ENCODE measurements at regions not wholly inside any gene's neighbourhood (a gene's known extent, or its start where the extent isn't known, plus 50 kb on each side); places are given as distances from the start of the nearest gene placed in this dataset.

DNA sequence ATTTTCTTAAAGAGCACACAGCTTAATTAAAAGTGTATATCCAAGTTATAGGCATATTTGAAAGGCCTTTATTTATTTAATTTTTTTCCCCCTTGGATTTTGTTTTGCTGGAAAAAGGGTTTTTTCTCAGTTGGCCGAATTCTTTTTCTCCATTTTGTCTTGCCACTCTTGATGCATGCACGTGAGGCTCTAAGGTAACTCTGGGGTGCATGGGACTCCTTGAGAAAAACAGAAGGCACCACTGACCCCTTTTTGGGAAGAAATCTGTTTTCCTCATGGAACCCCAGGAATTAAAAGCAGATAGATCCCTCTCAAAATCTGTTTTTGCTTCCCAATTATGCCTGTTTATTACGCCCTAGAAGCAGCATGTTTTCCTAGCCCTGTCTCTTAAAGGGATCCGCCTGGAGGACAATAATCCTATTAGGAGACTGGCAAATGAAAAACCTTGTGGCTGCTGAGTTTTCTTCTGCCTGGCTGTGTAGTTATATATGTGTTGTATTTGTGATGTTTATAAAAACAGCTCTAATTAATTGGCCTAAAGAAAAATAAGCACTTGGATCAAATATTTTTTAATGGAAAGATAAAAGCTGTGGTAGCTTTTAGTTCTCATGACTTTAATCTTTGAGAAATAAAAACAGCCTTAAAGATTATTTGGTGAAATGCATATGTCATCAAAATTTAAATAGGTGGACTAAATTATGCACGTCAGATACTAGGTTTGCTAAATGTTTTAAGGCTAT is 435.1 kb upstream of the CDH9 start:
- H3K4me3 ChIP-seq (ENCODE audit: low read depth in 2 of 2, low read length in 1 of 2): peak overlapping the region; percentile 27 to 49; a peak in 3 of 4 replicates
- H3K9ac ChIP-seq: no peak overlapping the region
- H3K27me3 ChIP-seq (ENCODE audit: insufficient read depth): no peaks in the 10 kb centered on the region
- no peak for DNase-seq
- 40% methylated on average over 5 of the region's 5 CpGs for WGBS (ENCODE audit: low lambda C conversion rate)
- no peaks in the 10 kb centered on the region for H4K20me1 ChIP-seq (ENCODE audit: insufficient read depth)
- peak overlapping the region; percentile 12; the same call in 1 of the 2 replicates for H2AFZ ChIP-seq (ENCODE audit: low read depth)
- peaks cover 0 to 13% of the 10 kb centered on the region in 2 experiments for H3K36me3 ChIP-seq (replicated peaks in 1 of 2; ENCODE audit: control insufficient read depth in 1 of 2, insufficient read depth in 2 of 2, low read length in 1 of 2)
- POLR2A ChIA-PET: no interaction called here
- CTCF ChIA-PET: no interaction called here
- H3K4me2 ChIP-seq: peak overlapping the region; percentile 29
- H3K9me3 ChIP-seq: peaks cover 4% of the 10 kb centered on the region; the same call in 1 of the 2 replicates
- H3K27ac ChIP-seq (ENCODE audit: low read depth in 2 of 2, low read length in 1 of 2): no peak overlapping the region
- no peaks in the 10 kb centered on the region for H3F3A ChIP-seq (replicated peaks; ENCODE audit: insufficient read depth)
- TF ChIP-seq FOSL2 (IDR thresholded peaks at IDR 0.05; ENCODE audit: borderline replicate concordance, low read depth) (no peak), ELF1 (IDR thresholded peaks at IDR 0.05) (no peak), RAD21 (IDR thresholded peaks at IDR 0.05; ENCODE audit: low read length) (no peak), SMC3 (IDR thresholded peaks at IDR 0.05; ENCODE audit: low read depth, low read length) (no peak), NRF1 (IDR thresholded peaks at IDR 0.05; ENCODE audit: low read depth, low read length) (no peak)
- TF ChIP-seq, protein P1, sequence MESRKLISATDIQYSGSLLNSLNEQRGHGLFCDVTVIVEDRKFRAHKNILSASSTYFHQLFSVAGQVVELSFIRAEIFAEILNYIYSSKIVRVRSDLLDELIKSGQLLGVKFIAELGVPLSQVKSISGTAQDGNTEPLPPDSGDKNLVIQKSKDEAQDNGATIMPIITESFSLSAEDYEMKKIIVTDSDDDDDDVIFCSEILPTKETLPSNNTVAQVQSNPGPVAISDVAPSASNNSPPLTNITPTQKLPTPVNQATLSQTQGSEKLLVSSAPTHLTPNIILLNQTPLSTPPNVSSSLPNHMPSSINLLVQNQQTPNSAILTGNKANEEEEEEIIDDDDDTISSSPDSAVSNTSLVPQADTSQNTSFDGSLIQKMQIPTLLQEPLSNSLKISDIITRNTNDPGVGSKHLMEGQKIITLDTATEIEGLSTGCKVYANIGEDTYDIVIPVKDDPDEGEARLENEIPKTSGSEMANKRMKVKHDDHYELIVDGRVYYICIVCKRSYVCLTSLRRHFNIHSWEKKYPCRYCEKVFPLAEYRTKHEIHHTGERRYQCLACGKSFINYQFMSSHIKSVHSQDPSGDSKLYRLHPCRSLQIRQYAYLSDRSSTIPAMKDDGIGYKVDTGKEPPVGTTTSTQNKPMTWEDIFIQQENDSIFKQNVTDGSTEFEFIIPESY (IDR thresholded peaks at IDR 0.05; ENCODE audit: borderline replicate concordance, low read depth): no peak
- TF ChIP-seq, protein P2, sequence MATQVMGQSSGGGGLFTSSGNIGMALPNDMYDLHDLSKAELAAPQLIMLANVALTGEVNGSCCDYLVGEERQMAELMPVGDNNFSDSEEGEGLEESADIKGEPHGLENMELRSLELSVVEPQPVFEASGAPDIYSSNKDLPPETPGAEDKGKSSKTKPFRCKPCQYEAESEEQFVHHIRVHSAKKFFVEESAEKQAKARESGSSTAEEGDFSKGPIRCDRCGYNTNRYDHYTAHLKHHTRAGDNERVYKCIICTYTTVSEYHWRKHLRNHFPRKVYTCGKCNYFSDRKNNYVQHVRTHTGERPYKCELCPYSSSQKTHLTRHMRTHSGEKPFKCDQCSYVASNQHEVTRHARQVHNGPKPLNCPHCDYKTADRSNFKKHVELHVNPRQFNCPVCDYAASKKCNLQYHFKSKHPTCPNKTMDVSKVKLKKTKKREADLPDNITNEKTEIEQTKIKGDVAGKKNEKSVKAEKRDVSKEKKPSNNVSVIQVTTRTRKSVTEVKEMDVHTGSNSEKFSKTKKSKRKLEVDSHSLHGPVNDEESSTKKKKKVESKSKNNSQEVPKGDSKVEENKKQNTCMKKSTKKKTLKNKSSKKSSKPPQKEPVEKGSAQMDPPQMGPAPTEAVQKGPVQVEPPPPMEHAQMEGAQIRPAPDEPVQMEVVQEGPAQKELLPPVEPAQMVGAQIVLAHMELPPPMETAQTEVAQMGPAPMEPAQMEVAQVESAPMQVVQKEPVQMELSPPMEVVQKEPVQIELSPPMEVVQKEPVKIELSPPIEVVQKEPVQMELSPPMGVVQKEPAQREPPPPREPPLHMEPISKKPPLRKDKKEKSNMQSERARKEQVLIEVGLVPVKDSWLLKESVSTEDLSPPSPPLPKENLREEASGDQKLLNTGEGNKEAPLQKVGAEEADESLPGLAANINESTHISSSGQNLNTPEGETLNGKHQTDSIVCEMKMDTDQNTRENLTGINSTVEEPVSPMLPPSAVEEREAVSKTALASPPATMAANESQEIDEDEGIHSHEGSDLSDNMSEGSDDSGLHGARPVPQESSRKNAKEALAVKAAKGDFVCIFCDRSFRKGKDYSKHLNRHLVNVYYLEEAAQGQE (IDR thresholded peaks at IDR 0.05; ENCODE audit: low read depth, low read length): no peak
- TF ChIP-seq, protein P3, sequence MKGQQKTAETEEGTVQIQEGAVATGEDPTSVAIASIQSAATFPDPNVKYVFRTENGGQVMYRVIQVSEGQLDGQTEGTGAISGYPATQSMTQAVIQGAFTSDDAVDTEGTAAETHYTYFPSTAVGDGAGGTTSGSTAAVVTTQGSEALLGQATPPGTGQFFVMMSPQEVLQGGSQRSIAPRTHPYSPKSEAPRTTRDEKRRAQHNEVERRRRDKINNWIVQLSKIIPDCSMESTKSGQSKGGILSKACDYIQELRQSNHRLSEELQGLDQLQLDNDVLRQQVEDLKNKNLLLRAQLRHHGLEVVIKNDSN (IDR thresholded peaks at IDR 0.05; ENCODE audit: borderline replicate concordance, low read depth): no peak
- no peaks in the 10 kb centered on the region; a peak in 1 of 4 replicates for H3K4me1 ChIP-seq (ENCODE audit: control insufficient read depth in 1 of 2, insufficient read depth in 2 of 2, low read depth in 1 of 2, low read length in 1 of 2)
- peaks cover 5% of the 10 kb centered on the region; the same call in 1 of the 2 replicates for H3K79me2 ChIP-seq (ENCODE audit: insufficient read depth)
- no peaks in the 10 kb centered on the region for H3K9me2 ChIP-seq

DNA sequence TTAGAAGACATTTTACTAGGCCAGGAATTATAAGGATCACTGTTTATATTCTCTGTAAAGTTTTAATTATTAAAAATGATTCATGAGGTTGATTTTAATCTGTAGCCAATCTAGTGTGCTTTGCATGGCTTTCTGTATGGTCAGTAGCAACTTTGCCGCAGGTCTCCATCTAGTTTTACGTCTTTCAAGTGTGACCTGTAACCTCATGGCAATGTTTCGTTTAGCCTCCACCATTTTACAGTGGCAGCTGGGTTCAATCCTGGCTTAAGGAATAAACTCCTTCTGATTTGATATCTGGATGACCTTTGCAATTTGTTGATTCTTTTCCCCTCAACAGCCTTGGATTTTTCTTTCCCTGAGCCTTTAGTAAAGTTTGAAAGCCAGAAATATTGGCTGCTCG is 434.5 kb upstream of the CDH9 start:
- no peaks in the 10 kb centered on the region for H3K9me2 ChIP-seq
- H4K20me1 ChIP-seq (ENCODE audit: insufficient read depth): no peaks in the 10 kb centered on the region
- peaks cover 0 to 9% of the 10 kb centered on the region in 2 experiments for H3K36me3 ChIP-seq (replicated peaks in 1 of 2; ENCODE audit: control insufficient read depth in 1 of 2, insufficient read depth in 2 of 2, low read length in 1 of 2)
- H3K9me3 ChIP-seq: peaks cover 4% of the 10 kb centered on the region; the same call in 1 of the 2 replicates
- H3K79me2 ChIP-seq (ENCODE audit: insufficient read depth): peaks cover 5% of the 10 kb centered on the region; the same call in 1 of the 2 replicates
- no peak overlapping the region for H3K27ac ChIP-seq (ENCODE audit: low read depth in 2 of 2, low read length in 1 of 2)
- no peak overlapping the region for H3K9ac ChIP-seq
- no peaks in the 10 kb centered on the region for H3F3A ChIP-seq (replicated peaks; ENCODE audit: insufficient read depth)
- POLR2A ChIA-PET: no interaction called here
- WGBS (ENCODE audit: low lambda C conversion rate): 47% methylated on average over 4 of the region's 4 CpGs
- no peak for DNase-seq
- H3K4me1 ChIP-seq (ENCODE audit: control insufficient read depth in 1 of 2, insufficient read depth in 2 of 2, low read depth in 1 of 2, low read length in 1 of 2): peaks cover 0 to 3% of the 10 kb centered on the region in 2 experiments; a peak in 2 of 4 replicates
- H3K4me3 ChIP-seq (ENCODE audit: low read depth in 2 of 2, low read length in 1 of 2): peak overlapping the region; percentile 27 to 49; a peak in 3 of 4 replicates
- CTCF ChIA-PET: no interaction called here
- H3K4me2 ChIP-seq: peak overlapping the region; percentile 29
- H3K27me3 ChIP-seq (ENCODE audit: insufficient read depth): no peaks in the 10 kb centered on the region
- H2AFZ ChIP-seq (ENCODE audit: low read depth): 0 out of 2 replicates have a peak overlapping the region, but pooled peaks have one; percentile 12
- no peak for TF ChIP-seq ELF1 (IDR thresholded peaks at IDR 0.05)
- TF ChIP-seq, protein P4, sequence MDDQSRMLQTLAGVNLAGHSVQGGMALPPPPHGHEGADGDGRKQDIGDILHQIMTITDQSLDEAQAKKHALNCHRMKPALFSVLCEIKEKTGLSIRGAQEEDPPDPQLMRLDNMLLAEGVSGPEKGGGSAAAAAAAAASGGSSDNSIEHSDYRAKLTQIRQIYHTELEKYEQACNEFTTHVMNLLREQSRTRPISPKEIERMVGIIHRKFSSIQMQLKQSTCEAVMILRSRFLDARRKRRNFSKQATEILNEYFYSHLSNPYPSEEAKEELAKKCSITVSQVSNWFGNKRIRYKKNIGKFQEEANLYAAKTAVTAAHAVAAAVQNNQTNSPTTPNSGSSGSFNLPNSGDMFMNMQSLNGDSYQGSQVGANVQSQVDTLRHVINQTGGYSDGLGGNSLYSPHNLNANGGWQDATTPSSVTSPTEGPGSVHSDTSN (IDR thresholded peaks at IDR 0.05): no peak
- TF ChIP-seq TAF1 (IDR thresholded peaks at IDR 0.05; ENCODE audit: borderline replicate concordance, low read depth, low read length): no peak
- no peak for TF ChIP-seq TEAD4 (IDR thresholded peaks at IDR 0.05; ENCODE audit: borderline replicate concordance, insufficient read depth)
- TF ChIP-seq, protein P1 (IDR thresholded peaks at IDR 0.05; ENCODE audit: borderline replicate concordance, low read depth): no peak
- TF ChIP-seq GABPA (IDR thresholded peaks at IDR 0.05; ENCODE audit: low read depth): no peak
- TF ChIP-seq TCF12 (IDR thresholded peaks at IDR 0.05): no peak
- no peak for TF ChIP-seq GATA2 (CRISPR knock-in tag; IDR thresholded peaks at IDR 0.05)
- TF ChIP-seq RAD21 (IDR thresholded peaks at IDR 0.05; ENCODE audit: low read length): no peak
- TF ChIP-seq, protein P5, sequence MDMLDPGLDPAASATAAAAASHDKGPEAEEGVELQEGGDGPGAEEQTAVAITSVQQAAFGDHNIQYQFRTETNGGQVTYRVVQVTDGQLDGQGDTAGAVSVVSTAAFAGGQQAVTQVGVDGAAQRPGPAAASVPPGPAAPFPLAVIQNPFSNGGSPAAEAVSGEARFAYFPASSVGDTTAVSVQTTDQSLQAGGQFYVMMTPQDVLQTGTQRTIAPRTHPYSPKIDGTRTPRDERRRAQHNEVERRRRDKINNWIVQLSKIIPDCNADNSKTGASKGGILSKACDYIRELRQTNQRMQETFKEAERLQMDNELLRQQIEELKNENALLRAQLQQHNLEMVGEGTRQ (IDR thresholded peaks at IDR 0.05; ENCODE audit: borderline replicate concordance, low read depth, low read length): no peak

Data from SK-N-SH (cell line).